ENCODE measurements at regions not wholly inside any gene's neighbourhood (a gene's known extent, or its start where the extent isn't known, plus 50 kb on each side); places are given as distances from the start of the nearest gene placed in this dataset.

DNA sequence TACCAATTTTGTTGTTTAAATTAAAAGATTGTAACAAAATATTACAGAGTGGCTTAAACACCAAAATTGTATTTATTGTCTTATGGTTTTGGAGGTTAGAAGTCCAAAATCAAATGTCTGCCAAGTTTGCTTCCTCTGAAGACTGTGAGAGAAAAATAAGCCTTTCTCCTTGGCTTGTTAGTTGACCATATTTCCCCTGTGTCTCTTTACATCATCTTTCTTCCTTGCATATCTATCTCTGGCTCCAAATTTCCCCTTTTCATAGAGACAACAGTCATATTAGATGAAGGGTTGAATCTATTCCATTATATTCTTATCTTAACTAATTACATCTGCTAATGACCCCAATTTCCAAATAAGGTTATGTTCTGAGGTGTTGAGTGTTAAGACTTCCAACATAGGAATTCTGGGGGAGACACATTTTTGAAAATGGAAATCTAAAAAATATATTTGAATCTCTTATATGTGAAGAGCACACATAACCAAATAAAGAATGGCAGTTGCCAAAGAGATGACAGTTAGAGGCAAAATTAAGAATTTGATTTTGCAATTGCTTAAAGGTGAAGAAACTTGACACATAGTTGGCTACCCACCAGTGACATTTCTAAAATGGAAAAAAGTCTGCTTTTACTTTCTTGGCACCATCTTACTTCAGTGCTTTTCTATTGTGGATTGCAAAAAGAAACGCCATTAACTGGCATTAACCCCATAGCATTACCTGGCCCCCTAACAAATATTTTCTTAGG lies 407.2 kb downstream of the FSCB start:
- intact Hi-C loops (cut with DNase I) = no loop called here
- H3K36me3 ChIP-seq = no peaks in the 10 kb centered on the region
- no peak for TF ChIP-seq POLR2AphosphoS5 (IDR thresholded peaks at IDR 0.05)
- TF ChIP-seq POLR2A (IDR thresholded peaks at IDR 0.05; ENCODE audit: low read depth) = no peak
- TF ChIP-seq, protein P1, sequence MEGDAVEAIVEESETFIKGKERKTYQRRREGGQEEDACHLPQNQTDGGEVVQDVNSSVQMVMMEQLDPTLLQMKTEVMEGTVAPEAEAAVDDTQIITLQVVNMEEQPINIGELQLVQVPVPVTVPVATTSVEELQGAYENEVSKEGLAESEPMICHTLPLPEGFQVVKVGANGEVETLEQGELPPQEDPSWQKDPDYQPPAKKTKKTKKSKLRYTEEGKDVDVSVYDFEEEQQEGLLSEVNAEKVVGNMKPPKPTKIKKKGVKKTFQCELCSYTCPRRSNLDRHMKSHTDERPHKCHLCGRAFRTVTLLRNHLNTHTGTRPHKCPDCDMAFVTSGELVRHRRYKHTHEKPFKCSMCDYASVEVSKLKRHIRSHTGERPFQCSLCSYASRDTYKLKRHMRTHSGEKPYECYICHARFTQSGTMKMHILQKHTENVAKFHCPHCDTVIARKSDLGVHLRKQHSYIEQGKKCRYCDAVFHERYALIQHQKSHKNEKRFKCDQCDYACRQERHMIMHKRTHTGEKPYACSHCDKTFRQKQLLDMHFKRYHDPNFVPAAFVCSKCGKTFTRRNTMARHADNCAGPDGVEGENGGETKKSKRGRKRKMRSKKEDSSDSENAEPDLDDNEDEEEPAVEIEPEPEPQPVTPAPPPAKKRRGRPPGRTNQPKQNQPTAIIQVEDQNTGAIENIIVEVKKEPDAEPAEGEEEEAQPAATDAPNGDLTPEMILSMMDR (IDR thresholded peaks at IDR 0.05) = no peak
- TF ChIP-seq EP300 (IDR thresholded peaks at IDR 0.05) = no peak
- H3K9me3 ChIP-seq = peaks cover 0 to 4% (median 1%) of the 10 kb centered on the region in 4 donors
- no peaks in the 10 kb centered on the region for H3K4me1 ChIP-seq
- DNase-seq (ENCODE audit: extremely low spot score) = no peak
- WGBS = 62% methylated on average over 1 of the region's 1 CpG
- no peak overlapping the region for H3K27ac ChIP-seq (replicated peaks in 1 of 4)
- H3K4me3 ChIP-seq = no peak overlapping the region
- H3K27me3 ChIP-seq = no peaks in the 10 kb centered on the region

DNA sequence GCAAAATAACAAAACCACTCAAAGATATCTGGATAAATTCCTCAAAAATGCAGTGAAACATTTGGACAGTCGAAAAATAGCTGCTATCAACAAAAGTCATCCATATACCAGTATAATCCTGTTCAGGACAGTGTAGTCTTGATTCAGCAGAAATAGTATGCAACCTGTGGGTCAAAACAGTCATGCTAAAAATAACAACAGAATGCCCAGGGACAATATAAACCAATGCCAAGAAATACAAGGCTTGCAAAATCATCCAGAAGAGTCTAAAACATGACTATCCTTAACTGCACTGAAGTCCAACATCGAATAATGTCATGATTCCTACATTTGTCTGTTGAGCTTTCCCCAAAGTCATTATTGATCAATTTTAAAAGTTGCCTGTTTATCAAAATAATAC lies 425.9 kb downstream of the FSCB start:
- H3K4me3 ChIP-seq = no peak overlapping the region
- no peaks in the 10 kb centered on the region for H3K4me1 ChIP-seq
- no peaks in the 10 kb centered on the region for H3K9me3 ChIP-seq
- no peaks in the 10 kb centered on the region for H3K36me3 ChIP-seq
- TF ChIP-seq, protein P1 (IDR thresholded peaks at IDR 0.05) = no peak
- TF ChIP-seq POLR2A (IDR thresholded peaks at IDR 0.05; ENCODE audit: low read depth) = no peak
- no peak for TF ChIP-seq POLR2AphosphoS5 (IDR thresholded peaks at IDR 0.05)
- TF ChIP-seq EP300 (IDR thresholded peaks at IDR 0.05) = no peak
- intact Hi-C loops (cut with DNase I) = no loop called here
- WGBS = 87% methylated on average over 2 of the region's 2 CpGs
- DNase-seq (ENCODE audit: extremely low spot score) = no peak
- H3K27me3 ChIP-seq = no peaks in the 10 kb centered on the region
- no peak overlapping the region for H3K27ac ChIP-seq (replicated peaks in 1 of 4)

DNA sequence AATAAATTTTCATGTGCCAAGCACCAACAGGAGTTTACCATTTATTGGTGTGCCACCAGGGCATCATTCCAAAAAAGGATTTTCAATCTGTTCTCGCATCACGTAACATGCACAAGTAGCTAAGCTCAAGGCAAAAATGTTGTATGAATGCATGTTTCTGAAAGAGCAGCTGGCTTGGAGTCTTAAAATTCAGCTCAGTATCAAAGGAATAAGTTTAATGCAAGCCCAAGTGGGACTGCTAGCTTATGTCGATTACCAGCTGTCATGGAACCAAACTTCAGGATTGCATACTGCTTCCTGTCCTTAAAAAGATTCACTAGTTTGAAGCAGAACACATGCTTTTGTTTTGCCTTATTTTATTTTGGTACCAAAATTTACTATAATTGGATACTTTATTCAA lies 437.0 kb downstream of the FSCB start:
- Histone ChIP-seq H3K27me3 (no peaks in the 10 kb centered on the region), H3K36me3 (no peaks in the 10 kb centered on the region), H3K4me1 (no peaks in the 10 kb centered on the region), H3K4me3 (no peak overlapping the region), H3K9me3 (no peaks in the 10 kb centered on the region), H3K27ac (replicated peaks in 1 of 4) (no peak overlapping the region)
- no peak for DNase-seq (ENCODE audit: extremely low spot score)
- TF ChIP-seq, protein P1 (IDR thresholded peaks at IDR 0.05) = no peak
- no peak for TF ChIP-seq POLR2AphosphoS5 (IDR thresholded peaks at IDR 0.05)
- no peak for TF ChIP-seq EP300 (IDR thresholded peaks at IDR 0.05)
- TF ChIP-seq POLR2A (IDR thresholded peaks at IDR 0.05; ENCODE audit: low read depth) = no peak
- WGBS = 87% methylated on average over 3 of the region's 3 CpGs
- intact Hi-C loops (cut with DNase I) = no loop called here

DNA sequence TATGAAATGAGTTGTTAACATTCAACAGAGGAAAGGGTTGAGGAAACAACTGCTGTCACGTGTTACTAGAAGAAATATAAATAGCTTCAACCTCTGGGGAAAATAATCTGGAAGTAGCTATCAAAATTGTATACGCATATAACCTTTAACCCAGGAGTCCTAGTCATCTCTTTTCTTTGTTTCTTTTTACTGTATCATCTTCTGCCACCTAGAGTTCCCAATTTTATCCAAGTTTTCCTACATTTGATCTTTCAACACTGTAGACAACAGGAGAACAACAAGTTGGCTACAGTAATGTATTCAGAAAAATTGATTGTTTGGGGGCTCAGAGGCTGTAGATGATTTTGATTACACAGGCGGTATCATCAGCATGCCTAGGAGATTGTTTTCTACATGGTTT lies 453.7 kb downstream of the FSCB start:
- TF ChIP-seq EP300 (IDR thresholded peaks at IDR 0.05) (no peak), POLR2A (IDR thresholded peaks at IDR 0.05; ENCODE audit: low read depth) (no peak), POLR2AphosphoS5 (IDR thresholded peaks at IDR 0.05) (no peak)
- TF ChIP-seq, protein P1 (IDR thresholded peaks at IDR 0.05) = no peak
- H3K4me1 ChIP-seq = no peaks in the 10 kb centered on the region
- intact Hi-C loops (cut with DNase I) = no loop called here
- no peak for DNase-seq (ENCODE audit: extremely low spot score)
- H3K36me3 ChIP-seq = no peaks in the 10 kb centered on the region
- H3K27ac ChIP-seq (replicated peaks in 1 of 4) = no peak overlapping the region
- H3K27me3 ChIP-seq = no peaks in the 10 kb centered on the region
- H3K4me3 ChIP-seq = no peak overlapping the region
- WGBS = 75% methylated on average over 3 of the region's 3 CpGs
- no peaks in the 10 kb centered on the region for H3K9me3 ChIP-seq

DNA sequence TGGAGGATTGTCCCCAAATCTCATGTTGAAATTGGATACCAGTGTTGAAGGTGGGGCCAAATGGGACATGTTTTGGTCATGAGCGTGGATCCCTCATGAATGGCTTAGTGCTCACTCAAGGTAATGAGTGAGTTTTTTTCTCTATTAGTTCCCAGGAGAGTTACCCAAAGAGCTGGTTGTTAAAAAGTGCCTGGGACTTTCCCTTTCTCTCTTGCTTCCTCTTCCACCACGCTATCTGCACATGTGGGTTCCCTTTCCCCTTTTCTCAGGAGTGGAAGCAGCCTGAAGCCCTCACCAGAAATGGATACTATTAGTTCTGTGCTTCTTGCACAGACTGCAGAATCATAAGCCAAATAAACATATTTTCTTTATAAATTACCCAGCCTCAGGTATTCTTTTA lies 465.4 kb downstream of the FSCB start:
- Histone ChIP-seq H3K27me3 (no peaks in the 10 kb centered on the region), H3K27ac (replicated peaks in 1 of 4) (no peak overlapping the region), H3K4me1 (no peaks in the 10 kb centered on the region), H3K9me3 (no peaks in the 10 kb centered on the region), H3K36me3 (no peaks in the 10 kb centered on the region), H3K4me3 (no peak overlapping the region)
- TF ChIP-seq EP300 (IDR thresholded peaks at IDR 0.05) = no peak
- TF ChIP-seq, protein P1 (IDR thresholded peaks at IDR 0.05) = no peak
- TF ChIP-seq POLR2A (IDR thresholded peaks at IDR 0.05; ENCODE audit: low read depth) = no peak
- no peak for TF ChIP-seq POLR2AphosphoS5 (IDR thresholded peaks at IDR 0.05)
- 79% methylated on average over 2 of the region's 2 CpGs for WGBS
- DNase-seq (ENCODE audit: extremely low spot score) = no peak
- intact Hi-C loops (cut with DNase I) = no loop called here
